Effector memory CD8-positive, alpha-beta T cell (primary cell): ENCODE measurements at regions not wholly inside any gene's neighbourhood (a gene's known extent, or its start where the extent isn't known, plus 50 kb on each side); places are given as distances from the start of the nearest gene placed in this dataset.

Experiments
- ATAC-seq: fragments of 150-1000 bp; cut with Tn5 transposase; replicated peaks from 2 replicates; pipeline ENCODE4 v1.10.0; 2021; ENCODE audit warnings: mild to moderate bottlenecking, moderate library complexity
- DNase-seq, 3 experiments: peaks; one replicate each; pipeline ENCODE4 v3.0.0; 2021
- H3K27ac Mint-ChIP-seq, 2 donors: one replicate each; pipeline ENCODE4 v1.8.0; 2022; ENCODE audit warnings: mild to moderate bottlenecking in 2 of 2, mixed read lengths in 2 of 2, moderate library complexity in 2 of 2
- H3K27me3 Mint-ChIP-seq, 2 donors: one replicate each; pipeline ENCODE4 v1.8.0; 2022; ENCODE audit warnings: mixed read lengths in 2 of 2
- H3K36me3 Mint-ChIP-seq: one replicate; pipeline ENCODE4 v1.8.0; 2022; ENCODE audit warnings: mild to moderate bottlenecking, moderate library complexity, mixed read lengths; ENCODE audit not compliant: insufficient read depth
- H3K4me1 Mint-ChIP-seq, 2 donors: one replicate each; pipeline ENCODE4 v1.8.0; 2022; ENCODE audit warnings: low read depth in 2 of 2, mixed read lengths in 2 of 2
- H3K4me3 Mint-ChIP-seq, 2 donors: one replicate each; pipeline ENCODE4 v1.8.0; 2022; ENCODE audit warnings: mild to moderate bottlenecking in 2 of 2, mixed read lengths in 2 of 2, moderate library complexity in 2 of 2
- H3K9me3 Mint-ChIP-seq, 2 donors: one replicate each; pipeline ENCODE4 v1.8.0; 2022; ENCODE audit warnings: mixed read lengths in 2 of 2

DNA sequence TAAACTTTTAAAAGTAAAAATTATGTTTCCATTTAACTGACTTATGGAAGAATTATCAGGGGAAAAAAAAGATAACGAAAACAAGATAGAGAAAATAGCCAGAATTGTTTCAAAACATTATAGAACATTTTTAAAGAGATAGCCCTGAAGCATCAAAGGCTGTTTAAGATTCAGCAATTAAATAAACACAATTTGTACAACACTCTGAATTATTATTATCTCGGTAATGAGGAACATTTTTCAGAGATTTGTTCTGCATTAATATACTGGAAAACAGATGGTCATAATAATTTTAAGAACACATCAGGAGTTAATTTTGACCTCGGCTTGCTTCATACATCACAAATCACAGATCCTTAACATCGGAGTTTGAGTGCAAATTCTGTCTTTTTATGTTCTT lies 643.8 kb downstream of the SORCS1 start:
- no peak overlapping the region for H3K4me3 Mint-ChIP-seq
- H3K9me3 Mint-ChIP-seq: peaks cover 8 to 9% of the 10 kb centered on the region in 2 donors
- DNase-seq (no peak), ATAC-seq (no peak)
- no peaks in the 10 kb centered on the region for H3K27me3 Mint-ChIP-seq
- no peaks in the 10 kb centered on the region for H3K4me1 Mint-ChIP-seq
- no peaks in the 10 kb centered on the region for H3K36me3 Mint-ChIP-seq
- H3K27ac Mint-ChIP-seq: no peak overlapping the region

DNA sequence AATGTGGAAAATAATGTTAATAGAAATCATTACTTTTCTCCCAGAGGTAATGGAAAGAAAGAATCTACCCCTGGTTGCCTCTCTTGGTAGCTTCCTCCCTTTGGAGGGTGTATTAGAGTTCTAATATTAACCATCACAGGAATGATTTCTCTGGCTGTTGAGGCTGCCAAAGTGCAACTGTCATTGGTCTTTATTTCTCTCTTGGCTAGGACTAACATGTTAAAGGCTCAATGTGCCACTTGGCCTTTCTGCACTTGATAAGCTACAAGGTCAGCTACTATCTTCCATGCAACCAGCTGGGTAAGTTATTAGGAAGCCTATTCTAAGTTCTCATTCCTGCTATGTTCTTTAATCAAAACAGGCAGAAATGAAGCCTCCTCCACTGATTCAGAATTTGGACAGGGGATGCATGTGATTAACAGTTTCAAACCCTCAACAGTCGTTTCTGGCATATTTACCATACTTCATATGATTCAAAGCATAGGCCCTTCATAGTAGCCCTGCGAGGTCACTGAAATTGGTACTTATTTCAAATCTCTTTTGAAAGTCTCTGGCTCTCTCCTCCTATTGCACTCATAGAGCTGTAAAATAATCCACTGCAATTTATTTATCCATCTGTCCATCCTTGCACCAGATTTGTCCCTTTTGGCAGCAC lies 645.0 kb downstream of the SORCS1 start:
- H3K4me3 Mint-ChIP-seq: no peak overlapping the region
- no peak for ATAC-seq

DNA sequence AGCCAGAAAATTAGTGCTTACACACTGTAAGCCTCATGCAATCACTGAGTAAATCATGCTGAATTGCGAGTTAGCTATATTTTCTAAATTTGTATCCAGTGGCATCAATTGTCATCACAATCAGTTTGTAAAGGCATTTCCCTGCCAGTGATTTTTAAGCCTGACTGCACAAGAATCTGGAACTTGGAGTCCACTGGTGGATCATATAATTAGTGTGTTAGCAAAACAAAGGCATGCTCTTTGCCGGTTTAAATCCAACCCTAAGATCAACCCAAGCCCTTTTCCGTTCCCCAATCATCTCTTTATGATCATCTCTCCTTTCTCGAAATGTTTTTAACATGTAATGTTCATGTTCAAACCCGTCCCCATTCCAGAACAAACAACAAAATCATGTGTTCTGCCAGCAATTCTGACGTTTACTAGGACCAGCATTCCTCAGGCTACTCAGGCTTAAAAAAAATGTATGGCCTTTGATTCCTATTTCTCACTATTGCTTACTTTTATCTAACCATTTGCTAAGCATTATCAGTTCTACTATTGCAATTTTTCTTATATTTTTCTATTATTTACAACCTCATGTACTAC lies 649.2 kb downstream of the SORCS1 start:
- Mint-ChIP-seq H3K27ac (no peak overlapping the region), H3K4me3 (no peak overlapping the region), H3K27me3 (no peaks in the 10 kb centered on the region), H3K4me1 (no peaks in the 10 kb centered on the region), H3K36me3 (no peaks in the 10 kb centered on the region), H3K9me3 (peaks cover 9 to 14% of the 10 kb centered on the region in 2 donors)
- ATAC-seq (no peak), DNase-seq (no peak)

More for the DNA sequence above, 645.0 kb downstream of the SORCS1 start:
- Mint-ChIP-seq H3K9me3 (peaks cover 11 to 14% of the 10 kb centered on the region in 2 donors), H3K27ac (no peak overlapping the region), H3K27me3 (no peaks in the 10 kb centered on the region), H3K36me3 (no peaks in the 10 kb centered on the region), H3K4me1 (no peaks in the 10 kb centered on the region)
- no peak for DNase-seq

DNA sequence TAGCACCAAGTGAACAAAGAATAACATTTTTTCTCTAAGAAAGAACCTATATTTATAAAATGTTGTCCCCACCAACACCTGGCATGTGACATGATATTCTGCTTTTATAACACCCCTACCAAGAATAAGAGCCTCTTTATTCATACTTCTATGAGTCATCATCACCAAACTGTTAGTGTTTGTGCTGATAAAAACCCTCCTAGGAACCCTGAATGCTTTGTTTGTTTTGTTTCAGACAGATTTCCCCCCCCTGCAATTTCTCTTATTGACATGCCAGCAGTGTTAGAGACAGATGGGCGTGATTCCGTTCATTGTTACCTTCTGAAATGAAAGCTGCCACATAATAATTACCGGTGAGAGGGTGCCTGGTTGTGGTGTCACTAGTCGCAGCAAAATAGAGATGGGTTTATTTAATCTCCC lies 651.1 kb downstream of the SORCS1 start:
- H3K9me3 Mint-ChIP-seq: peaks cover 5 to 14% of the 10 kb centered on the region in 2 donors
- no peak for ATAC-seq

DNA sequence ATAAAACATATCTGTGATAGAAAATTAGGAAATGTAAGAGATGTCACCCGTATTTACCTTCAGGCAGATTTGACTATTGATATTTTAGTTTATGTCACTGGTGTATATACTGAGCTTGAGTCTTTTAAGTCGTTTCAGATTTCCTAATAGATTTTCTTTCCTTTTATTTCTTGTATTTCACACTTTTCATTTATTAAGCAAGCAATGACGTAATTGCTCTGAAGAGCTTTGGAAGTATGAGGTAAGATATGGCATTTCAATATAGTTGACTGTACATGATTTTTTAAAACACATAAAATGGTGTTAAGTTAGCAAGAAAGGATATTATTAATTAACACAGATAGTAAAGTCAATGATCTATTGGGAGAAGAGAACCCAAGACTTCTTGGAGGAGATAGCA lies 652.6 kb downstream of the SORCS1 start:
- Mint-ChIP-seq H3K4me3 (no peak overlapping the region), H3K4me1 (no peaks in the 10 kb centered on the region), H3K27me3 (no peaks in the 10 kb centered on the region), H3K36me3 (no peaks in the 10 kb centered on the region), H3K9me3 (peaks cover 5 to 8% of the 10 kb centered on the region in 2 donors), H3K27ac (no peak overlapping the region)
- ATAC-seq: no peak
- DNase-seq: no peak

More for the DNA sequence above, 651.1 kb downstream of the SORCS1 start:
- Mint-ChIP-seq H3K27me3 (no peaks in the 10 kb centered on the region), H3K36me3 (no peaks in the 10 kb centered on the region), H3K4me3 (no peak overlapping the region), H3K4me1 (no peaks in the 10 kb centered on the region), H3K27ac (no peak overlapping the region)
- no peak for DNase-seq

DNA sequence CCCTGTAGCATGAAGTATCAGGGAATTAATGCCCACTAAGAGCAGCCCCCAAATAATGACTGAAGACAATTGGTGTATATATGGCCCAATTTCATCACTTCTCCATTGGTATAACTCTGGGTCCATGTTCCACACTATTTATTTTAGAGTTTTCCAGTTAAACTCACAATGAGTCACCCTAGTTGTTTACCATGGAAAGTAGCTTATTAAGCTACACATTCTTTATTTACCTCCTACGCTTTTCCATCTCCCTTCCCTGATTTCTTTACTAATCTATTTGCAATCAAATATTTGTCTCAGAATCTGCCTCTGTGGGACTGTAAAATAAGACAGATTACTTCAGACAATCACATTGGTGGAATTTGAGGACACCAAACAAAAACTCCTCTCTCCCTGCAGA lies 655.6 kb downstream of the SORCS1 start:
- DNase-seq: no peak
- Mint-ChIP-seq H3K4me3 (no peak overlapping the region), H3K36me3 (no peaks in the 10 kb centered on the region), H3K27me3 (no peaks in the 10 kb centered on the region), H3K27ac (no peak overlapping the region), H3K4me1 (no peaks in the 10 kb centered on the region), H3K9me3 (peaks cover 0 to 2% of the 10 kb centered on the region in 2 donors)
- no peak for ATAC-seq

DNA sequence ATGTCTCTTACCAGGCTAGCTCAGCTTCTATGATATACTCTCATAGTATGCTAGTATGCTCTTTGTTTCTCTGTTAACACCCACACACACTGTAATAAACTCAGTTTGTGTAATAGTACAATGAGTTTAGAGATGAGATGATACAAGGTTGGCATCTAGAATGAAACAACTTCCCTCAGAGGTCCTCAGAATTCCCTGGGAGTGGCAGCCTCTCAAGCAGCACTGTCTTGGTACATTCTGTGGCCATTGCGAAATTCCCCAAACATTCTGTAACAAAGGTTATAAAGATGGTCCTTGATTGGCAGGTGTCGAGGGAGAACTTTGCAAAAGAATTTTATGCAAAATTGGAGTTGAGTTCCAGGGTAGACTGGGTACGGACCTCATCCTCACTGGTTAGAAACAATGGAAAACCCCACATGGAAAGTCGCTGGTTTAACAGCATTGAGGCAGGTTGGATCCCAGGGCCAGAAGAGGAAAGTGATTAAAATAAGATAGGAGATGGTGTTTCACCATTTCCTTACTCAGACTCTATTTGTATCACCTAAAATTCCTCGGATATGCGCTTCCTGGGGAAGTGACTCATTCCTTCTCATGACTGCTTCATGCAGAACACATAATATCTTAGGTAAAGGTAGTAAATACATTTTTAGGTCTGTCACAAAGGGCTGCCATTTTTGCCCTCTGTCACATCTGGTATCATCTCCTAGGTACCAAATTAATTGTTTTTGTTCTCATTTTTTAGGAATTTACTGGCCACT lies 657.8 kb downstream of the SORCS1 start:
- no peak for DNase-seq
- ATAC-seq: no peak
- Mint-ChIP-seq H3K9me3 (peaks cover 7% of the 10 kb centered on the region in 2 donors), H3K4me1 (no peaks in the 10 kb centered on the region), H3K27me3 (no peaks in the 10 kb centered on the region), H3K36me3 (no peaks in the 10 kb centered on the region), H3K4me3 (no peak overlapping the region), H3K27ac (no peak overlapping the region)

DNA sequence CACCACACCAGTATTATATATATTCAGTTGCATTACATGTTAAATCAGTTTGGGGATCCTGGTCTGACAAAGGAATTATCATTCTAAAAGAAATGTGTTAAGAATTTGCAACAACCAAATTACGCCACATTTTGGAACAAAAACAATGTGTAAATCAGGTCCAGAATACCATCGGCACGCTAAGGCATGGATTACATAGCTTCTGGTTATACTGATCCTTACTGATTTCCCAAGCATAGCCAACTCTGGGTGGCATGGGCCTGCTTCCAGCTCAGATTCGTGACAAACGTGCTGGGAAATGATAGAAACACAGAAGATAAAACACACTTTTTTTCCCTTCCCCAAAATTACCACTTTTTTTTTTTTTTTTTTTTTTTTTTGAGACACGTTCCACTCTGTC lies 660.0 kb downstream of the SORCS1 start:
- H3K4me1 Mint-ChIP-seq: no peaks in the 10 kb centered on the region

DNA sequence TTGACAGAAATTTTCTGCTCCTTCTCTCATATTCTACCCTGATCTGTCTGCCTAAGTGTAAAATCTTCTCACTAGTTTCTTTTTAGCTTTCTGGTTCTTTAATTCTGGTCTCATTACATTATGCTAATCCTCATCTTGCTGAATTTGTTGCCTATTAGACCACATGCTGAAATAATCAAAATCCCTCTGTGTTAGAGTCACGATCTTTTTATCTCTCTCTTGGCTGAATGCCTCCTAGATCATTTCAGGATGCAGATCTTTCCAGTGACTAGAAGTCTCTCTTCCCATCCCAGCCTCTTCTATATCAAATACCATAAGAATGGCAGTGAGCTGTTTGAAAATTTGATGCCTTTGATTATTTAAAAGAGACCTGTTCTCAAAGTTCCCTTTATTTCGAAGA lies 661.9 kb downstream of the SORCS1 start:
- H3K9me3 Mint-ChIP-seq: peaks cover 10 to 14% of the 10 kb centered on the region in 2 donors
- no peaks in the 10 kb centered on the region for H3K27me3 Mint-ChIP-seq
- no peak for ATAC-seq
- no peaks in the 10 kb centered on the region for H3K4me1 Mint-ChIP-seq
- DNase-seq: no peak
- no peak overlapping the region for H3K27ac Mint-ChIP-seq
- H3K36me3 Mint-ChIP-seq: no peaks in the 10 kb centered on the region
- H3K4me3 Mint-ChIP-seq: no peak overlapping the region

More for the DNA sequence above, 660.0 kb downstream of the SORCS1 start:
- Mint-ChIP-seq H3K36me3 (no peaks in the 10 kb centered on the region), H3K27me3 (no peaks in the 10 kb centered on the region), H3K4me3 (no peak overlapping the region), H3K9me3 (peaks cover 7 to 10% of the 10 kb centered on the region in 2 donors), H3K27ac (no peak overlapping the region)
- DNase-seq (no peak), ATAC-seq (no peak)

DNA sequence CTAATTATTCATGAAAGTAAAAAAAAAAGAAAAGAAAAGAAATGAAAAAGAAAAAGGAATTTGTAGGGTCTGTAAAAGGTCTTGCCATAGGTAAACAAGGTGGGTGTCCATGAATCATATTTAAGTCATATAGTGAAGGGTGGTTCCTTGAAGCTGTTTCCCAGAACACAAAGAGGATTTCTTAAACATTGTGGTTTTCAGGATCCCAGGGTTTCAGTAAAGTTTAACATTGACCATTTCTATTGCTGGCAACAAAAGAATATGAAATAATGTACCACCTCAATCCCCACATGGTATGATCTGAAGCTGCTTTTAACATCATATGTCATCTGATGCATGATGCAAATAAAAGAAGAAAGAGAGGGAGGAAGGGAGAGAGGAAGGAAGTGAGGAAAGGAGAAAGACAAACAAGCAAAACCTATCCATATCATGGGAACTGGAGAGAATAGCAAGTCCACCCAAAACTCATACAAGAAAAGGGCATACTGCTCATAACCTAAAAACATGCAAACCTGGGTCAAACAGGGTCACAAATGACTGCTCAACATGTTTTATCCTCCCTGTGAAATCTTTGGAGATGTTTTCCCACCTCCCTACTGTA lies 663.5 kb downstream of the SORCS1 start:
- no peak overlapping the region for H3K27ac Mint-ChIP-seq
- H3K4me3 Mint-ChIP-seq: no peak overlapping the region
- no peaks in the 10 kb centered on the region for H3K4me1 Mint-ChIP-seq
- no peaks in the 10 kb centered on the region for H3K27me3 Mint-ChIP-seq
- no peak for DNase-seq
- H3K9me3 Mint-ChIP-seq: peaks cover 14 to 15% of the 10 kb centered on the region in 2 donors
- ATAC-seq: no peak
- no peaks in the 10 kb centered on the region for H3K36me3 Mint-ChIP-seq

DNA sequence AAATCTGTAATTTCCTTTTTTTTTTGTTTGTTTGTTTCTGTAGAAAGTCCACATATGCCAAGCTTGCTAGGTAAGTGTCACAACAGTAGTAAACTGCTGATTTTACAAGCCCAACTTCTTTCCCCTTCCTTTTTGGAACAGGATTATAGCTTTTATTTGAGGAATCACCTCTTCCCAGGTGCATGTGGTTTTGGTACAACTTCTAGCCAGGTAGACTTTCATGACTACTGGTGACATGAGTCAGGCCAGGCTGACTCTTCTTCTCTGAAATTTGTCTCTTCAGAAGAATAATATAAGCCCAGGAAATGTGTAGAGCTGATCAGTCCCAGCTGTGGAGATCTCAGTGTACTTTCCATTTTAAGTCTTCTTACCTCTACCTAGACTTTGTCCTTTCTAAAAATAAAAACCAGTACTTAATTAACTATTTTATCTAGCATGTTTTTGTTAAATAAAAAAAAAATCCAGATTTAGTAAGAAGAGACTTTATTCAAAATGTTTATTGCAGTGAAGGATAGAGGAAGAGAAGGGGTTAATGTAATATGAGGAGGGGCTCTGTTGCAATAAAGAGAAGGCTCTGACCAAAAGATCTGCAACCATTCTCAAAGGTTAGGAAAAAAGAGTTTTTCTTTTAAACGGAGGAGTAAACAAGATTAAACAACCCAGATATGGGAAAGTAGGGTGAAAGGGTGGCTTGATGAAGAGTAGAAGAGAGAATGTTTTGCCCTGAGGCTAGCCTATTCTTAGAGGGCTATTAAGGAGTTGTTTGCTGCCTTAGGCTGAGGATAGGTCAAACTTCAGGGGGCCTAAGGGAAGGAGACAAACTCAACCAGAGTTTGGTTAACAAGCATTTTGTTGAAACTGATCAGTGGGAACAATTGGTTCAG lies 664.2 kb downstream of the SORCS1 start:
- Mint-ChIP-seq H3K27me3 (no peaks in the 10 kb centered on the region), H3K36me3 (no peaks in the 10 kb centered on the region), H3K4me1 (no peaks in the 10 kb centered on the region), H3K4me3 (no peak overlapping the region), H3K27ac (no peak overlapping the region), H3K9me3 (peaks cover 16 to 20% of the 10 kb centered on the region in 2 donors)
- ATAC-seq (no peak), DNase-seq (no peak)

DNA sequence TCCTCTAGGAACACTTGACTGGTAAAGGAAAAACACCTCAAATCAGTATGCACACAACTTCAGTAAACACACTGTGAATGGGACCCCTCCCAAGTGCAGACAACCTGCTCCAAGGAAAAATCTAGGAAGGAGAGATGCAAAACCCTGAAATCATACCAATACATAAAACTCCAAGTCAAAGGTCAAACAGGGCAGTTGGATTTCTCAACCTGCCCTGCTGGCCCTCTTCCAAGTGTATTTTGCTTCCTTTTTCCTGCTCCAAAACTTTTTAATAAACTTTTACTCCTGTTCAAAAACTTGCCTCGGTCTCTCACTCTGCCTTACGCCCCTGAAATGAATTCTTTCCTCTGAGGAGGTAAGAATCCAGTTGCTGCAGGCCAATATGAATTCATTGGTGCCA lies 665.1 kb downstream of the SORCS1 start:
- H3K4me3 Mint-ChIP-seq: no peak overlapping the region
- H3K9me3 Mint-ChIP-seq: peaks cover 16 to 29% of the 10 kb centered on the region in 2 donors
- H3K27ac Mint-ChIP-seq: no peak overlapping the region
- ATAC-seq (no peak), DNase-seq (no peak)
- H3K27me3 Mint-ChIP-seq: no peaks in the 10 kb centered on the region
- H3K36me3 Mint-ChIP-seq: no peaks in the 10 kb centered on the region
- no peaks in the 10 kb centered on the region for H3K4me1 Mint-ChIP-seq

DNA sequence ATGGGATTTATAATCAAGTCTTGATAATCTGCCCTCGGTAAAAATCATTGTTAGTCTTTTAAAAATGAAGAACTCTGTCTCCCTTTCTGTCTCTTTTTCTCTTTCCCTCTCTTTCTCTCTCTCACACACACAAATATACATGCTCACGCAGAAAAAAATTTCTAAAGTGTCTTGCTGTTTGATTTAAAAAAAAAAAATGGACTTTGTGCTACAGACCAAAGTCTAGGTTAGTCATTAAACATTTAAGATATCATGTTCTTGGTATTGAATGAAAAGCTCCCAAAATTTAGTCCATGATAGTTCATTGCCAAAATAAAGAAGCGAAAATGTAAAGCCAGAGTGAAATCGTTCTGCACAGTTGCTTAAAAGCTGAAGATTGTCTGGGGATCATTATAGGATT lies 665.8 kb downstream of the SORCS1 start:
- Mint-ChIP-seq H3K27me3 (no peaks in the 10 kb centered on the region), H3K4me3 (no peak overlapping the region), H3K27ac (no peak overlapping the region), H3K9me3 (peaks cover 16 to 33% of the 10 kb centered on the region in 2 donors), H3K36me3 (no peaks in the 10 kb centered on the region), H3K4me1 (no peaks in the 10 kb centered on the region)
- DNase-seq: no peak
- no peak for ATAC-seq
